SK-N-MC (cell line): ENCODE measurements at regions not wholly inside any gene's neighbourhood (a gene's known extent, or its start where the extent isn't known, plus 50 kb on each side); places are given as distances from the start of the nearest gene placed in this dataset.

Source experiments
- EZH2 ChIP-seq: fragments of 200-600 bp; sonication (generic); IDR thresholded peaks from one replicate; pipeline ENCODE4 v1.6.1; 2017; ENCODE audit warnings: antibody characterized with exemption
- POLR2AphosphoS5 ChIP-seq: IDR thresholded peaks from 2 replicates; pipeline ENCODE4 v1.6.1; 2012; ENCODE audit warnings: mild to moderate bottlenecking, low read depth, low read length, borderline replicate concordance

- TF ChIP-seq EZH2 (no peak), POLR2AphosphoS5 (no peak)
Measured at GRCh38 chr3:103365467-103365866, 930.7 kb downstream of the ZPLD1 start.
